ENCODE measurements at regions not wholly inside any gene's neighbourhood (a gene's known extent, or its start where the extent isn't known, plus 50 kb on each side); places are given as distances from the start of the nearest gene placed in this dataset.

- no peak for TF ChIP-seq ZNF574 (CRISPR knock-in tag; IDR thresholded peaks at IDR 0.05)
- peak; percentile 90 for TF ChIP-seq ARID5B (CRISPR knock-in tag; IDR thresholded peaks at IDR 0.05)
- TF ChIP-seq THAP9 (CRISPR knock-in tag; IDR thresholded peaks at IDR 0.05; ENCODE audit: borderline replicate concordance), result no peak
- TF ChIP-seq IRF9 (CRISPR knock-in tag; IDR thresholded peaks at IDR 0.05; ENCODE audit: borderline replicate concordance), result no peak
- no peak for TF ChIP-seq JDP2 (CRISPR knock-in tag; IDR thresholded peaks at IDR 0.05; ENCODE audit: borderline replicate concordance)
- TF ChIP-seq ZNF724P (CRISPR knock-in tag; IDR thresholded peaks at IDR 0.05; ENCODE audit: borderline replicate concordance), result no peak
- TF ChIP-seq ZNF552 (CRISPR knock-in tag; IDR thresholded peaks at IDR 0.05; ENCODE audit: borderline replicate concordance), result no peak
- no peak for TF ChIP-seq ARNT2 (CRISPR knock-in tag; IDR thresholded peaks at IDR 0.05; ENCODE audit: low read depth)
- TF ChIP-seq HDAC1 (CRISPR knock-in tag; IDR thresholded peaks at IDR 0.05), result no peak
- no peak for TF ChIP-seq NR3C1 (CRISPR knock-in tag; IDR thresholded peaks at IDR 0.05)
- TF ChIP-seq ZNF710 (CRISPR knock-in tag; IDR thresholded peaks at IDR 0.05; ENCODE audit: borderline replicate concordance), result no peak
- TF ChIP-seq ELK4 (CRISPR knock-in tag; IDR thresholded peaks at IDR 0.05; ENCODE audit: borderline replicate concordance), result no peak
These were observed 134.4 kb downstream of the ZNF281 start (continued) for GRCh38 chr1:200275415-200275814.

Data from HepG2 (cell line).